GM18909 (cell line): ENCODE measurements at regions not wholly inside any gene's neighbourhood (a gene's known extent, or its start where the extent isn't known, plus 50 kb on each side); places are given as distances from the start of the nearest gene placed in this dataset.

Experiments used
- ATAC-seq: cut with Tn5 transposase; IDR thresholded peaks from one replicate; pipeline ENCODE4 v1.9.1; 2021; ENCODE audit warnings: mild to moderate bottlenecking; ENCODE audit not compliant: unreplicated experiment, poor library complexity

DNA sequence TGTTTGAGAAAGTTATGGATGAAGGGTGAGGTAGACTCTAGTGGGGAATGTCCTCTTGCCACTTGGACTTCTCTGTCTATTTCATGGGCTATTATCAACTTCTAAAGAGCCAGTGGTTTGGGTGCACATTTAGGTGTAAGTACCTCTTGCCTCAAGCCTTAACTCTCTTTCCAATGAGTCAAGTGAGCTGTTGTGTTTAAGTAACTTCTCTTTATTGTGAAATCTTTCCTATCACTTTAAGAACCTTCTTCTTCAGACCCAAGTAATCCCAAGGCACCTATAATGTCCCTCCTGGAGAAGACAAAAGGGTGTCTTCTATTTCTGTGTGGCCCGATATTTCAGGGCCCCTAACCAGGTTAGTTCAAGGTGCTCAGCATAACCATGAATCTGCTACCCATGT, 90.5 kb upstream of the VPREB1 start:
- no peak for ATAC-seq

DNA sequence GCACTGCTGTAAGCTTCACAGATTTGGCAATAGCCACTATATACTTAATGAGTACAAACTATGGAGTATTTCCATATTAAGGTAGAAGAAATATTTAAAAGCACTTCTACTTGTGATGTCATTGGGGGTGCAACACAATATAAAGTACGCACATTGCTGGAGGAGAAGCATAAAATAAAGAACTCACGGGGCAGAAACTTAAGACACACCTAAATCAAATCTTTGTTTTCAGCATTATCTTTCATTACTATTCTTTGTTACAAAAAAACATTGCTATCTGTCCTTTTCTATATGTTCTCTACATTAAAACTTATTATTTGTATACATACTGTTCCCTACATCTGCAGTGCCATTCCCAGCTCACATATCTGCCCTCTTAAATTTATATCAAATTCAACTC, 93.3 kb upstream of the VPREB1 start:
- no peak for ATAC-seq

DNA sequence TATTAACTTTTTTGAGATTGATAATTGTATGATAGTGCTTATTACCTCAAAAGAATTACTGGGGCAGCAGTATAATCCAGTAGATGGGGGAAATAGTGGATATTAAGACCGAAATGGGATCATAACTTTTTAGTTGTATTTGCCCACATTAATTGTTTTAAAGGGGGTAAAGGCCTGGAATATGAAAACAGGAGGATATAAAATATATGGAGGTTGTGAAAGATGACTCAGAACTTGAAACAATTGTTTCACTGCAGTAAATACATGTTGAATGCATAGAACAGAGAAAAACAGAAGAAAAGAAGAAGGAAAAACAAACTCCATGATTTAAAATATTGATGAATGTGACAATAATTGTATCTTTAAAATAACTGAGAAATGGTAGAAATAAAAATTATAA, 94.1 kb upstream of the VPREB1 start:
- ATAC-seq, result no peak

DNA sequence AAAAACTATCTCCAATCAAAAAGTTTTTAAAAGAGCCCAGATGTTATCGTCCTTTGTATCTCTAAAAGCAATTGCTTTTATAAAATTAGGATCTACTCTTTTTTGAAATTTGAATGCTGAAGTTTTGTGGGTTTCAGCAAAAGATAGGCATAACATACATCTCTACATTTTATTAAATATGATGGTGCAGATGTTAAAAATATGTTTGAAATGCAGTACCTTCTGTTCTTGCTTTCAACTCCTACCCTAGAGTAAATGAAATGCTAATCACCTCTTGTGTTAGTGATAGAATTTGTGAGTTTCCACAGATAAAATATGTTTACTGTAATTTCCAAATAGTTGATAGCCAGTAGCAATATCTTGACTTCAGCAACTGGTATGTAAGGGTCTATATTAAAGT, 95.7 kb upstream of the VPREB1 start:
- ATAC-seq, result no peak

DNA sequence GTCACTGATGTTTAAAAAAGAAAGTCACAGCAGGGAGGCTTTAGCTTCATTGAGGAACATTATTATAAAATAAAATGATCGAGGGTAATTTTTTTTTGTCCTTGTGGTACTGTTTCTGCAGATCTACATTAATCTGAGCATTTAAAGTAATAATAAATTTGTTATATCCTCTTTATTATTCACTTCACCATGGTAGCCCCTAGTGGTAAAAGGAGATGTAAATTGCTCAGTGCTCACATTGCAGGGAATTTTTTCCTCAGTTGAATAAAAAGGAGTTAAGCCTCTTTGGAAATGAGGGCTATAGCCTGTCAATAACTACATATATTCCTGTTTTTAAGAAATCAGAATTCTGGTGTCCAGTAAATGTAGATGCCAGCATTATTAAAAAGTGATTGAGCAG, 99.7 kb upstream of the VPREB1 start:
- no peak for ATAC-seq

DNA sequence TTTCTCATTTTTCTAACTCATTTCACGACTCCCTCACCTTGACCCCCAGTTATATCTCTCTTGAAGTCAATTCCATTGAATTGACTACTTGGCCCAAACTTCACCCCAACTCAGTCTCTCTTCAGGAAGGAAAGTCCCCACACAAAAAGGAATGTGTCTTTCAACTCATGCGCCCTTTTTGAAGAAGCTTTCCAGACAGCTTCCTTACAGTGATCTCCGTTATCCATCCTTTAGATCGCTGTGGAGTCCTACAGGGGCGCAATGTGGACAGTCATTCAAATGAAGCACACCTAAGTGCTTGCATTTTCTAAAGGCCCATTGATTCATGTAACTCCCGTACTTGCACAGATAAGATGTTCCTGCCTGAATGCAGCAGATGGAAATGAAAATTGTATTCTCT, 101.1 kb upstream of the VPREB1 start:
- ATAC-seq, result no peak

DNA sequence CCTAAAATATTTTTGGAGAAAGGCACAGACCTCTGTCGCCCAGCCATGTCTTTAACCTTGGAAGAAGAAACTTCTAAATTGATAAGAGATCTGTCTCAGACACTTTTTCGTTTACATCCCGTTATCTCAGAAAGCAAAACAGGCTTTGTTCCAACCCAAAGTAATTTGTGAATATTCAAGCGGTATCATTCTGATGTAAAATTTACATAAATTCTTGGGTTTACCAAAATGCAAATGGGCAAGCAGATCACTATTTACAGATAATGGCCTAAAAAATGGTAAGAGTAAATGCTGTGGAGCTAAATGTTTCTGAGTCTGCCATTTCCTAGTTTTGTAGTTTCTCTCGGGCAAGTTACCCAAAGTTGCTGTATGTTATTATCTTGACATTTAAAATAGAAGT, 101.9 kb upstream of the VPREB1 start:
- ATAC-seq, result no peak

DNA sequence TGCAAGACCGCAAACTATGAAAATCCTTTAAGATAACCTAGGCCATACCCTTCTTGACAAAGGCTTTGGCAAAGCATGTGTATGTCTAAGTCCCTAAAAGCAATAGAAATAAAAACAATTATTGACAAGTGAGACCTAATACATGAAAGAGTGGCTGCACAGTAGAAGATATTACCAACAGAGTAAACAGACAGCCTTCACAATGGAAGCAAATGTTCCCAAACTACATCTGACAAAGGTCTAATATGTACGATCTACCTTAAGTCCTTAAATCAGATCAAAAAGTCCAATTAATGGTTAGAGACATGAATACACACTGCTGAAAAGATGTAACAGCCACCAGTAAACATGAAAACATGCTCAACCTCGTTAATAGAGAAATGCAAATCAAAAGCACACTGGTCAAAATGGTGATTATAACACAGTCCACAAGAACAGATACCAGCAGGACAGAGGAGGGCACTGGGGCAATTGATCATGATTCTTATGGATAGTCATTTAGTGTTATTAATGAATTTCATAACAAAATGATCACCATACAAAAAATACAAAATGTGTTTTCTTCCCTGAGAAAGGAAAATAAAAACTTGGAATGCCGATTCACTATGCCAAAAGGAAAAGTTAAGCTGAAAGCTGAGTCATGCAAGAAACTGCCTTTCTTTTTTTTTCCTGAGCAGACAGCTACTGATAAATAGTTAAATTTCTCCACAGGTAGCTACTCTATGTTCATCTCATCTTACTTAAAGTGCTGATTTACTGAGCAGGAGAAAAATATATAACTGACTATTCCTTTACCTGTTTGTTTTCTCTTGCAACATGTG, 102.6 kb upstream of the VPREB1 start:
- no peak for ATAC-seq

DNA sequence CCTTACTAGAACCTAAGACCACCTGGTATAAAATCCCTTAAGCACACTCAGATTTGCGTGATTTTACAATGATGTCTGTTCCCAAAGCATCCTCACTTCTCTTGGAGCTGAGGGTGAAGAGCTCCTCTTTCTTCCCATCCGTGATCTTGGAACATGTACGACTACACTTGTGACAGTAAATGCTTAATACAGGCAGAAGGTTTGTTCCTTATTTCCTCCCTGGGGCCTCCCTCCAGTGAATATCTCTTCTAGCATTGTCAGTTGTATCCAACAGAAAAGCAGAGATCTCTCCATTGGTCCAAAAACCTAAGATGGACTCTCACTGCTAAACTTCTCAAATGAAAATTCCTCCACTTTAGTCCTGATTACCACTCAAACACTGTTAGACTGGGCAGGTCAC, 103.6 kb upstream of the VPREB1 start:
- ATAC-seq, result no peak

DNA sequence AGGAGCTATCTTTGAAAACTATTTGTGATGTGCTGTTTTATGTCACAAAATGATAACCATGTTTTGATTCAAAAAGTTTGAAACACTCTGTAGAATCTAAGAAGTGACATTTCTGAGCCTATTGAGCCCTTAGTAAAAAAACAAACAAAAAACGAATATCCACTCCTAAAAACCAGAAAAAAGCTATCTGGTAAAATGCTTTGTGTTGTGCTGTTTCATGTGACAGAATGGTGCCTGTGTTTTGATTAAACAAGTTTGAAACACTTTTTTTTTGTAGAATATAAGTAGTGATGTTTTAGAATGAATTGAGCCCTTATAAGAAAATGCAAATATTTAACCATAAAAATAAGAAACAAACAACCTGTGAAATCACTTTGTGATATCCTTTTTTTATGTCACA, 105.2 kb upstream of the VPREB1 start:
- ATAC-seq, result no peak

DNA sequence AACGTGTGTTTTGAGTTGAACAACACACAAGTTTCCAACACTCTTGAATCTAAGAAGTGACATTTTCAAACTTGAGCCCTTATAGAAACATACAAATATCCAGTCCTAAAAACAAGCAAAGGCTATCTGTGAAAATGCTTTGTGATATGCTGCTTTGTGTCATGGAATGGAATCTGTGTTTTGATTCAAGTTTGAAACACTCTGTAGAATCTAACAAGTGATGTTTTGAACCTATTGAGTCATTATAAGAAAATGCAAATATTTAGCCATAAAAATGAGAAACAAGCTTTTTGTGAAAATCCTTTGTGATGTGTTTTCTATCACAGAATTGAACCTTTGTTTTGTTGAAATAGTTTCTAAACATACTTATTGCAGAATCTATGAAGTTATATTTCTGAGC, 105.7 kb upstream of the VPREB1 start:
- no peak for ATAC-seq

DNA sequence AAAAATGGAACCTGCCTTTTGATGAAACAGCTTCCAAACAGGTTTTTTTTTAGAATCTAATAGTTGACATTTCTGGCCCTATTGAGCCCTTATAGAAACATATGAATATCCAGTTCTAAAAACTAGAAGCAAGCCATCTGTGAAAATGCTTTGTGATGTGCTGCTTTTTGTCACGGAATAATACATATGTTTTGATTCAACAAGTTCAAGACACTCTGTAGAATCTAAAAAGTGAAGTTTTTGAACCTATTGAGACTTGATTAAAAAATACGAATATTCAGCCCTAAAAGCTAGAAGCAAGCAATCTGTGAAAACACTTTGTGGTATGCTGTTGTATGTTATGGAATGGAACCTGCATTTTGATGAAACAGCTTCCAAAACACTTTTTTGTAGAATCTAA, 106.7 kb upstream of the VPREB1 start:
- no peak for ATAC-seq

DNA sequence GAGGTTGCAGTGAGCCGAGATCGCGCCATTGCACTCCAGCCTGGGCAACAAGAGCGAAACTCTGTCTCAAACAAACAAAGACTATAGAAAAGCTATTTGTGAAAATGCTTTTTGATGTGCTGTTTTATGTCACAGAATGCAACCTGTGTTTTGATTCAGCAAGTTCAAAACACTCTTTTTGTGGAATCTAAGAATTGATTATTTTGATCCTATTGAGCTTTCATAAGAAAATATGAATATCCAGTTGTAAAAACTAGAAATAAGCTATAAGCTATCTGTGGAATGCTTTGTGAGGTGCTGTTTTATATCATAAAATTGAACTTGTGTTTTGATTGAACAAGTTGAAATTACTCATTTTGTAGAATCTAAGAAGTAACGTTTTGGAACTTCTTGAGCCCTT, 110.7 kb upstream of the VPREB1 start:
- ATAC-seq, result no peak

DNA sequence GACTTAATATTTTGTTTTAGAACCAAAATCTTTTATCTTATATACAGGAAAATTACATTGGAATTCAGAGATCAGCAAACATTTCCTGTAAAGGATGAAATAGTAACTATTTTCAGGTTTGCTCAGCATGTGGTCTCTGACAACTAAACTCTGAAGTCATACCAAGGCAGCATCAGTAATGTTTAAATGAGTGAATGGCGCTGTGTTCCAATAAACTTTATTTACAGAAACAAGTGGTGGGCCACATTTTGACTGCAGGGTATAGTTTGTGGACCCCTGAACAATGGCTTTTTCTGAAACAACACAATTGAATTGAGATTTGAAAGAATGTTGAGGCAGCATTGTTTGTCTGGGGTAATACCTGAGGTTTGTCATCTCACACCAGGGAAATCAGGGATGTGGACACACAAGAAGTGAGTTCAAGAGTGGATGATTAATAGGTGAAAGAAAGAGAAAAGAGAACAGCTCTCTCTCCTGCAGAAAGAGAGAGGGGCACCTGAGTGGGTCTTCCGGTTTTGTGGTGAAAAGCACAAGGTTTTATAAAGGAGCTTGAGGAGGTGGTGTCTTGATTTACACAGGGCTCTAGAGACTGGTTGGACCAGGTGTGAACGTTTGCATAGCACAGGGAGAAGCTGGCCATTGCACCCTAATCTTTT, 113.5 kb upstream of the VPREB1 start:
- ATAC-seq, result no peak

DNA sequence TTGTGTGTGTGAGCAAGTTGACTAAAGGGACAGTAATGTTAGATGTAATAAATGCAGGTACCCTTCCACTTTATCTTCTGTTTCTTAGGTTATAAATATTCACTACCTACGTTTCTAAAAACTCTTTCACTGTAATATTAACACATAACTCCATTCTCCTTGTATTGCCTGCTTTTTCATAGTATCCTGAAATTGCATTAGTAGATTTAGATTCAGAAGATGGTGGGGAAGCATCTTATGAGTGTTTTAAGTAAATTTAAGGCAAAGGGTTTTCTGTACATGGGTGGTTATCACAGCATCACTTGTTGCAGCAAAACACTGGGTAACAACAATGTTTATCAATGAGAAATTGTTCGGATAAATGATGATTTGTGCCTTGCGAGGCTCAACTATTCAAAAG, 115.2 kb upstream of the VPREB1 start:
- ATAC-seq, result no peak

DNA sequence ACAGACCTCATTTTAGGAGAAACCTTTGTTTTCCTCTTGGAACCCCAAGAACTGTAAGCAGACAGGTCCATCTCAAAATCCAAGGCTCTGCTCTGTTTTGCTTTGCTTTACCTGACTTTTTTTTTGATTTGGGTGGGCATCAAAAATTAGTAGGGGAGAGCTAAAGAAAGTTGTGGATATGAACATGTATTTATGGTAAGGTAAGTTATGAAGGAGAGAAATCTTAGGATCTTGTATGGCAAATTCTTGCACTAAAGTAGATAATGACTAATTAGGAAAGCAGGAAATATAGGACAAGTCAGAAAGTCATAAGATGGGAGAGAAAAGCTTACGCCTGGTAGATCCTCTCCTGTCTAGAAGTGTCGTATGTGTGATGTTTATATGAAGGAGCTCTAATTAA, 116.1 kb upstream of the VPREB1 start:
- ATAC-seq, result no peak

DNA sequence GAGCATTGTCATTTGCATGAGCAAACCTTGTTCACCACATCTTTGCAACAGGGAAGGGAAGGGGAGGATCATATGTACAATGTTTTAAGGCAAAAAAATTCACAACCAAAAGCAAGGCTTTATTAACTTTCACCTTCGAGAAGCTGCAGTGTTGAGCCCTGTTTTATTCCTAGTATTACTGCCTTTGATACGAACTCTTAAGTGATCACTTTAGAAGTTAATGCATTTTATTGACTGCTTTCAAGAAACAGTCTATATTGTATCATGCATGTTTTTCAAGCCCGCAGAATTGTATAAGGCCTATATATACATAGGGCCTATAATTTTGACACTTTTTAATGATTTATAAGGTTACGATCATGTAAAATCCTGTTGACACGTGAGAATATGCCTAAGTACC, 117.5 kb upstream of the VPREB1 start:
- no peak for ATAC-seq

DNA sequence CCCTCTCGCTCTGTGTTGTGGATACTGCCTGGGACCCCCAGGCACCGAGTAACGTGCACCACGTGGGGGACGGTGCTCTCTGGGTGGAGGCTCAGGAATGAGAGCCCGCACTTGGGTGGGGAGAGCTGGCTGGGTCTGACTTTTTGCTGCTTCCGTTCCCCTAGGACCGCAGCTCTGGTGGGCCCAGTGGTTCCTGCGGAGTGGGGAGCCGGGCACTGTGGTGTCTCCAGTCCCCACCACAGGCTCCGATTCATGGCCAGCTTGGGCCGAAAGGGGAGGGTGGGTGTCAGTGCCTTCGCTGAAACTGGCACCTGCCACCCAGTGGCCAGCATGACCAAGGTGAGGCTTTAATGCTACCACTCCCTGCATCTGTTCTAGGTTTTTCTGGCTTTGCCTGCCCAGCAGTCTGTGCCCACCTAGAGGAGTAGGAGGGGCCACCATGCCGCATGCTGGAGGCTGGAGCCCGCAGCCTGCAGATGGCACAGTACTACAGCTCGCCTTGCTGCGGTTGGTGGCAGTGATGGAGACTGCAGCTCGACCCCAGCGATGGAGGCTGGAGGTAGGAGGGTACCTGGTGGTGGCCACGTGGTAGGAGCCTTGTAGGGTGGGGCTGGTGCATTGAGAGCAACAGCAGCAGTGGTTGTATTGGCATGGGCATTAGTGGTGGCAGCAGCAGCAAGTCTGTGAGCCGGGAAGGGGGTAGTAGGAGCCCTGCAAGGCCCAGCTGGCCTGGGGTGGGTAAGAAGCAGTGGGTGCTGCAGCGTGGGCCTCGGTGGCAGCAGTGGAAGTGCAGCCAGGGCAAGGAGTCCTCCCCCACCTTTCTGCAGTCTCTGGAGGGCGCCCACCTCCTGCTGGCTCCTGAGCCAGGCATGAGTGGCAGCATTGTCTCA, 118.8 kb upstream of the VPREB1 start:
- ATAC-seq, result no peak

DNA sequence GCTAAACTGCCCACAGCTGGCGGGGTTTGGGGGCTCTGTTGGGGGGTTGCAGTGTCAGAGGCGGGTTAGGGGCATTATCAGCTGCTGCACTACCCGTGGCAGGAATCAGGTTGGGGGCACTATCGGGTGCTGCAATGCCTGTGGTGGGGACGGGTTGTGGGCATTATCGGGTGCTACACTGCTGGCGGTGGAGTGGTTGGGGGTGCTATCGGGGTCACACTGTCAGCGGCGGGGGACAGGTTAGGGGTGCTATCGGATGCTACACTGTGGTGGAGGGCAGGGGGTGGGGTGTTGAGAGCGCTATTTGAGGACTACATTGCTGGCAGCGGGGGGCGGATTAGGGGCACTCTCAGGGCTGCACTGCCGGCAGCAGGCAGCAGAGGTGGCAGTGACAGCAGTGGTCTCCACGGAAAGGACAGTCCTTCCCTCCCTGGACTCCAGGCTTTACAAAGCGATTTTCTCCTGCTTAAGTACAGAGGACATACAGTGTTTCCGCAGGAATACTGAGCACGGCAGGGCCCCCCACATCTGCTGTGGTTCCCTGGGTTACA, 119.5 kb upstream of the VPREB1 start:
- ATAC-seq, result no peak

DNA sequence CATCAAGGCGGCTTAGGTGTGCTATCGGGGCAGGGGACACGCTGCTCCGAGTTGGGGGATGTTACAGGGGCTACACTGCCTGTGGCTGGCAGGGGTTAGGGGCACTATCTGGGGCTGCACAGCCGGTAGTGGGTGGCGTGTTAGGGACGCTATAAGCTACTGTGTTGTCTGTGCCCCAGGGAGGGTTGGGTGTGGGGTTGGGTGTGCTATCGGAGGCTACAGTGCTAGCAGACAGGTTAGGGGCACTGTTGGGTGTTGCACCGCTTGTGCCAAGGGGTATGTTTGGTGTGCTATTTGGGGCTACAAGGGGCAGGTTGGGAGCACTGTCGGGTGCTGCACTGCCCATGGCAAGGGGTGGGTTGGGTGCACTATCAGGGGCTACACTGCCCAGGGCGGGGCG, 120.2 kb upstream of the VPREB1 start:
- no peak for ATAC-seq

DNA sequence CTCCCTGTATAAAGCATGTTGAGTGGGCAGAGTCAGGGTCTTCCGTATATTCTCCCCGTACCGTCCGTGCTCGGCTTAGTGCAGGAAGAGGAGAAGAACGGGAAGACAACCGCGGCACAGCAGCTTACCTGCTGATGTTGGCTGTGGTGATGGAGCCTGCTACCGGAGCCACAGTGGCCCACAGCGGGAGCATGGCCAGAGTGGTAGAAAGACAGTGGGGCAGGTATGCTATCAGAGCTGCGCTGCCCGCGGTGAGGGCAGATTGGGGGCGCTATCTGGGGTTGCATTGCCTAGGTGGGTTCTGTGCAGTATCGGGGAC, 120.7 kb upstream of the VPREB1 start:
- no peak for ATAC-seq
